GM12892 (cell line): ENCODE measurements at regions not wholly inside any gene's neighbourhood (a gene's known extent, or its start where the extent isn't known, plus 50 kb on each side); places are given as distances from the start of the nearest gene placed in this dataset.

ENCODE experiments used
- DNase-seq: peaks from one replicate; pipeline ENCODE4 v3.0.0; 2011; ENCODE audit not compliant: insufficient read length
- FAIRE-seq: peaks from 2 replicates; lab custom pipeline; 2011; peaks lifted over from hg19 to GRCh38; lab: Jason Lieb, UNC
- POLR2A ChIP-seq: IDR thresholded peaks from 2 replicates; pipeline ENCODE4 v1.6.1; 2011; ENCODE audit warnings: low read depth, low read length, control low read depth
- POLR2AphosphoS5 ChIP-seq: IDR thresholded peaks from 2 replicates; pipeline ENCODE4 v1.6.1; 2011; ENCODE audit warnings: low read depth, low read length, control low read depth
- TAF1 ChIP-seq: IDR thresholded peaks from 2 replicates; pipeline ENCODE4 v1.6.1; 2011; ENCODE audit warnings: low read depth, mild to moderate bottlenecking, control low read depth, low read length, borderline replicate concordance

- TF ChIP-seq POLR2A (no peak), TAF1 (no peak), POLR2AphosphoS5 (no peak)
- no peak for DNase-seq
- FAIRE-seq: no peak
These were observed 748.1 kb upstream of the LRATD1 start for GRCh38 chr2:13884291-13884976.

DNA sequence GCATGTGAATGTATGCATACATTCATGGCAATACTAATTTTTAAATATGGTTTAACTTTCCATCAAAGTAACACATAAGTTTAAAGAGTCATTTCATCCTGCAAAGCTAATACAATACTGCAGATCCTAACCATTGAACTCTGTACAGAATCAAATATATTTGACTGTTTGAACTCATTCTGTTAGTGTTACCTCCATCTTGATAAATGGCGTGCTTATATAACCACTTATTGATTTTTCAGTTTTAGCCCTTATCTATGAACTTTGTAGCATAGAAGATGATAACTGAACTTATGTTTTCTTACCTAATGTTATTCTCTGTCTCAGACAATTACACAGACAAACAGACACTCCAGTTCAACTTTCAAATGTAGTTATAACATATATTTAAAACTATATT lies 731.0 kb upstream of the LRATD1 start:
- DNase-seq: no peak
- no peak for TF ChIP-seq POLR2AphosphoS5
- TF ChIP-seq POLR2A: no peak
- no peak for TF ChIP-seq TAF1
- FAIRE-seq: no peak

- DNase-seq (no peak), FAIRE-seq (no peak)
- TF ChIP-seq POLR2A (no peak), TAF1 (no peak), POLR2AphosphoS5 (no peak)
These were observed 726.7 kb upstream of the LRATD1 start for GRCh38 chr2:13905831-13906230.

- TF ChIP-seq POLR2AphosphoS5 (no peak), TAF1 (no peak), POLR2A (no peak)
- FAIRE-seq: no peak
- DNase-seq: no peak
These were observed 716.5 kb upstream of the LRATD1 start for GRCh38 chr2:13916066-13916465.

GRCh38 chr2:13917958-13918357 lies 714.6 kb upstream of the LRATD1 start:
- no peak for FAIRE-seq

GRCh38 chr2:13919981-13920382 lies 712.5 kb upstream of the LRATD1 start:
- FAIRE-seq: no peak
- DNase-seq: no peak

More at GRCh38 chr2:13917958-13918357, 714.6 kb upstream of the LRATD1 start:
- DNase-seq: no peak
- no peak for TF ChIP-seq POLR2AphosphoS5
- TF ChIP-seq TAF1: no peak
- no peak for TF ChIP-seq POLR2A

GRCh38 chr2:13921245-13921644 lies 711.3 kb upstream of the LRATD1 start:
- DNase-seq: no peak
- no peak for TF ChIP-seq POLR2AphosphoS5
- TF ChIP-seq POLR2A: no peak
- TF ChIP-seq TAF1: no peak
- no peak for FAIRE-seq

More at GRCh38 chr2:13919981-13920382, 712.5 kb upstream of the LRATD1 start:
- TF ChIP-seq TAF1 (no peak), POLR2AphosphoS5 (no peak), POLR2A (no peak)

DNA sequence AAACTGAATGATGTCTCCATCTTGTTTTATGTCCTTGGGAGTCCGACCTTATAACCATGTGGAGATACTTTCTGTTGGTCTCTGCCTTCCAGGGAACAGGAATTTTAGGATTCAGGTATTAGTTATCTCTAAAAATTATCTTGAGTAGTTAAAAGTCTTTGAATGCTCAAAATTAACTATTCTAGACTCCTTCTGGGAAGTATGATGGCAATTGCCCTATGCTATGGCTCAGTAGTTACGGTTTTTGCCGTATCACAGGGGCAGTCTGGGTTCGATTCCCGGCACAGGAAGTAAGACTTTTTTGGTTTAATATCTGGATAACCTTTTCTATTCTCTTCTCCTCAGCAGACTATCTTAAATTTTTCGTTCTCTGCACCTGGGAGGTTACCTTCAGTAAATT lies 708.7 kb upstream of the LRATD1 start:
- TF ChIP-seq POLR2A (no peak), TAF1 (no peak), POLR2AphosphoS5 (no peak)
- DNase-seq (no peak), FAIRE-seq (no peak)

- TF ChIP-seq POLR2A: no peak
- DNase-seq: no peak
- FAIRE-seq: no peak
These were observed 690.4 kb upstream of the LRATD1 start for GRCh38 chr2:13942111-13942510.

DNA sequence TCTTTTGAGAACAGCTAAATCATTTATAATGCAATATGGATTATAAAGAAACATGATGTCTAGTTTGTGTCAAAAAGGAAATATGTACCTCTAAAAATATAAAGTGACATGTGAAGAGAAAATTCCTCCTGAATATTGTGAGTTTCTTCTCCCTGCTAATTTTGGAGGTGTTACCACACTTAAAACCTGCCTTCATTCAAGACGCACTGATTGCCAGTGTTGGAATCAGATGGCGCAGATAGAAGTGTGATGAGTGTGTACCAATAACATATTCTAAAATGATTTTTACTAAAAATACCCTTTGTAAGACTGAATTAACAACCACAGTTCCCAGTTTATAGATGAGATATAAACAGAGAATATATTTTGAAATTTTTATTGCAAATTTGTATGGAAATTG lies 681.8 kb upstream of the LRATD1 start:
- DNase-seq (no peak), FAIRE-seq (no peak)
- TF ChIP-seq POLR2AphosphoS5: no peak
- no peak for TF ChIP-seq POLR2A
- no peak for TF ChIP-seq TAF1

- FAIRE-seq (no peak), DNase-seq (no peak)
- TF ChIP-seq TAF1: no peak
- TF ChIP-seq POLR2A: no peak
- TF ChIP-seq POLR2AphosphoS5: no peak
These were observed 663.7 kb upstream of the LRATD1 start for GRCh38 chr2:13968811-13969210.

- FAIRE-seq (no peak), DNase-seq (no peak)
- TF ChIP-seq POLR2AphosphoS5 (no peak), POLR2A (no peak), TAF1 (no peak)
These were observed 646.3 kb upstream of the LRATD1 start for GRCh38 chr2:13986119-13986720.
